ENCODE measurements at regions not wholly inside any gene's neighbourhood (a gene's known extent, or its start where the extent isn't known, plus 50 kb on each side); places are given as distances from the start of the nearest gene placed in this dataset.
"Not testable (repeated sequence)": the region's sequence is repeated elsewhere in the genome, so short reads cannot be mapped to it uniquely, and the experiment has no call there.

DNA sequence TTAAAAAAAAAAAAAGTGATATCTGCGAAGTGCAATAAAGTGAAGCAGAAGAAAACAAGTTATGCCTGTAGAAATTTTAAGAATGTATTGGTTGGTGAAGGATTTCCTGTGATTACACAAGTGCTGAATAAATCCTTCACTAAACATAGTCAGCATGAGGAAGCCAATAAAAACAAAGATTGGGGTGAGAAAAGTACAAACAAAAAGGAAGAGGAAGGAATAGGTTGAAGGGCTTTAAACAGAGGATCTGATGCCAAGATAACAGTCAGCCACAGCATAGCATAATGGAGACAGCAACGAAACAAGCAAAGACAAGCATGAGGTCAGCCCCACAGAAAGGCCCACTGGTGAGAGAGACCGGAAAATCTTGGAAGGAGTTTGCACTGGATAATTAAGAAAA lies 372.2 kb downstream of the ADAM29 start:
- no peak for DNase-seq

- no peak for DNase-seq
Observed at GRCh38 chr4:175297965-175298565, 379.9 kb downstream of the ADAM29 start.

GRCh38 chr4:175306436-175306835 lies 388.3 kb downstream of the ADAM29 start:
- DNase-seq: no peak

DNA sequence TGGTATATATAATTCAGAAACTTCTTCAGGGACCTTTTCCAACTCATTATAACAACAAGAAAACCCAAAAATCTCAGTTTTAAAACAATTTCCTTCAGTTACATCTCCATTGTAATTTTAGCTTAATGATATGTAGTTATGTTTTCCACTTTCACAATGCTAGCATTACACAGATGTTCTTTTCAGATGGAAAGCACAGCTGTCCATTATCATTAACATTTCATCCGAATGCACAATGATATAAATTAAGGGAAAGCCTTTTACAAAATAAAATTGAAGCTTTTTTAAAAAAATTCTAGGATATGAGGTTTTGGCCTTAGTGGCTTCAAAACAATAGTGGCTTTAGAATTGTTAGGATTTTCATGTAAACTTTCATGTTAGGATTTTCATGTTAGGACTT lies 389.2 kb downstream of the ADAM29 start:
- no peak for DNase-seq

GRCh38 chr4:175308236-175308635 lies 390.1 kb downstream of the ADAM29 start:
- DNase-seq: no peak

DNA sequence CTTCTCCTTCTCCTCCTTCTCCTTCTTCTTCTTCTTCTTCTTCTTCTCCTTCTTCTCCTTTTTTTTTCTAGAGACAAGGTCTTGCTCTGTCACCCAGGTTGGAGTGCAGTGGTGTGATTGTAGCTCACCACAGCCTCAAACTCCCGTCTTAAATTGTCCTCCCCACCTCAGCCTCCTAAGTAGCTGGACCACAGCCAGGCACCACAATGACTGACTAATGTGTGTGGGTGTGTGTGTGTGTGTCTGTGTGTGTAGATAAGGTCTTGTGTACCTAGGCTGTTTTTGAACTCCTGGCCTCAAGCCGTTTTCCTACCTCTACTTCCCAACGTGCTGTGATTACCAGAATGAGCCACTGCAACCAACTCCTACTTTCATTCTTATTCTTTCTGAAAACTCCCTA lies 390.9 kb downstream of the ADAM29 start:
- no peak for DNase-seq

GRCh38 chr4:175325230-175325629 lies 407.1 kb downstream of the ADAM29 start:
- no peak for DNase-seq

GRCh38 chr4:175326796-175327195 lies 408.6 kb downstream of the ADAM29 start:
- no peak for DNase-seq

- DNase-seq: no peak
Observed at GRCh38 chr4:175330236-175330635, 412.1 kb downstream of the ADAM29 start.

DNA sequence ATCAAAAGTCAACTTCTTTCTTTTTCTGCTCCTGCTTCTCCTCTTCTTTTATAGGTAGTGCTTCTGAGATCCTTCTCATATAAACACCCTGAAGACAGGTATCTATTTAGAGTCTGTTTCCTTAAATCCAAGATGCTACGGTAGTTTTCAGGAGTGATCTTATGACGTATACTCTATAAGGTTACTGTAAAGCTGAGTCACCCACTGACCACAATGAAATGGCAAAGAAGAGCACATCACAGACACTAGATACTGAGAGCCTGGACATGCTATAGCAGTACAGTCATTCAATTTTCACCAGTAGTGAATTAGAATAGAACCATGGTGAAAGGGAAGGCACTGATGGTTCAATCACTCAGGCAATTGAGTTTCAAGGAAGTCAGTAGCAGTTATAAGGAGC lies 412.5 kb downstream of the ADAM29 start:
- no peak for DNase-seq

DNA sequence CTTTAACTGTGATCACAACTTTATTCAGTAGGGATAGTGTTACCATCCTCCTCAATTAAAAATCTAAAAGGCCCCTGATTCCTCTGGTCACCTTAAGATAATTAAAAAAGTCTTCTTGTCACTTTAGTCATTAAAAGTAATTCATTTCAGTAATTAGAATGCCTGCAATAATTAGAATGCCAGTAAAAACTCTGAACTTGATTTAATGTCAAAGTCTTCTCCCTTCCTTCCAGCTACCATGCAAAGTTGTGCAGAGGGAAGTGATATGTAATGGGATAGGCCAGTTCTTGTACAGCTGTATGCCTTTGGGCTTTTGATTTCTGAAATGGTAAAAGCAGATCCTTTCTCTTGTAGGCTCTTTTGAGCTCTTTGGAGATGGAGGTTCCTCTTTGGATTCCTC lies 417.2 kb downstream of the ADAM29 start:
- DNase-seq: no peak

GRCh38 chr4:175336570-175336969 lies 418.4 kb downstream of the ADAM29 start:
- not testable (repeated sequence) for DNase-seq

GRCh38 chr4:175339100-175339707 lies 421.0 kb downstream of the ADAM29 start:
- no peak for DNase-seq

DNA sequence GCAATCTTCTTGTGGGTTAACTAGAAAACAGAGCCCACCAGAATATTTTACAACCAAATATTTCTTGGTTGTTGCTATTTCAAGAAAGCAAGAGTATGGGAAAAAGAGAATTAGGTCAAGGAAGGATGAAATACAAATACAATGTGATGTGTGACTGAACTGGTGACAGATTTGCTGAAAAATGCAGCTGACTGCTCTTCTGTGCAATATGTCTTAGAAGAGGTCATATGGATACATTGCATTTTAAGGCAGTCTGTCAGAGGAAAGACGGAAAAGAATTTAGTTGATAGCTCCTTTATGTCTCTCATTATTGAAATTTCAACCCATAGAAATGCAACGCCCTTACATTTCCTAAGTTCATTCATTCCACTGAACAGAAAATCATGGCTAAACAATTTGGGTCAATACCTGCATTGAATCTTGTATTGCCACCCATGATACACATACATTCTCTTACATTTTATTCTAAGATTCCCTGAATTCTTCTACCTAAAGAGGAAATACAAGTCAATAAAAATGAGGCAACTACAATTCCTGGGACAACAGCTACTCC lies 423.1 kb downstream of the ADAM29 start:
- DNase-seq: no peak

DNA sequence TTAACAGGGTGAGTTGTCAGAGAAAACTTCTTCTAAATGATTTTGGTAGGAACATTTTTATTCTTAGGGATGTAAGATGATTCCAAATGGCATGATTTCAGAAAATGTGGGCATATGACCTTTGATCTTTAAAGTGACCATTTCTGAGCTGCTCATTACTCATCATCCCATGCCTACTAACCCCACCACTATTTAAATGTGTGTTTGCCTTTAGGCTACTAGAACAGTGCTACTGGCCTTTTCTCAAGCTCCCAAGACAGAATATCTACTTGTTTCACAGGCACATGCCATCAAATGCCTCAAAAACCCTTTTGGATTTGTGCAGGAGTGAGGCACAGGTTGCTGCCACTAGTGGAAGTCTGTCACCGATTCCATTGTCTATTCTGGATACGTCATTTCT lies 428.2 kb downstream of the ADAM29 start:
- no peak for DNase-seq

GRCh38 chr4:175350246-175350645 lies 432.1 kb downstream of the ADAM29 start:
- DNase-seq: no peak

GRCh38 chr4:175351473-175351872 lies 433.3 kb downstream of the ADAM29 start:
- no peak for DNase-seq

GRCh38 chr4:175369087-175369486 lies 443.0 kb downstream of the GPM6A start:
- DNase-seq: no peak

- DNase-seq: no peak
Observed at GRCh38 chr4:175371091-175371490, 441.0 kb downstream of the GPM6A start.

DNA sequence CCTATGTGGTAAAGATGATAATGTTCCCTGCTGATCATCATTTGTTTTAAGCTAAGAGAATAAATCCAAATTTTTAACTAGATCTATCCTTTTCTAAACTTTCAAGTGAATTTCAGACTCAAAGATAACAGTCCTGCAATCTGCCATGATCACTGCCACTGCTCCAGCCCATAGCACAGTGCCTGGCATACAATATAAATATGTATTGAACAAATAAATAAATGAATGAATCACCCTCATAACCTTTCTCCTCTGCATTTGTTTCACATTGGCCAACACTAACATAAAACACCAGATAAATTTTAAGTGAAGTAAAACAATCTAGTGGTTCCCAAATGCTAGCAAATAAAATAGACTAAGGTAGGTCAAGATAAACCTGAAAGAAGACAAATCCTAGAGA lies 439.0 kb downstream of the GPM6A start:
- no peak for DNase-seq

- DNase-seq: no peak
Observed at GRCh38 chr4:175374459-175374858, 437.6 kb downstream of the GPM6A start.

- no peak for DNase-seq
Observed at GRCh38 chr4:175376287-175376977, 435.6 kb downstream of the GPM6A start.

GRCh38 chr4:175377203-175377602 lies 434.9 kb downstream of the GPM6A start:
- DNase-seq: no peak

- DNase-seq: no peak
Observed at GRCh38 chr4:175378372-175378771, 433.7 kb downstream of the GPM6A start.

All from GF-D8 (cell line).